Fibroblast of lung (primary cell): ENCODE measurements at regions not wholly inside any gene's neighbourhood (a gene's known extent, or its start where the extent isn't known, plus 50 kb on each side); places are given as distances from the start of the nearest gene placed in this dataset.

Experiments
- DNase-seq, 2 donors: peaks; one replicate each; pipeline versions ENCODE4 v3.0.0 to v3.0.0-alpha.2; 2010; ENCODE audit warnings: low read depth in 2 of 2
- H2AFZ ChIP-seq: 2 replicates; pipeline ENCODE4 v1.5.1; 2012; ENCODE audit warnings: low read length, control low read depth, inconsistent platforms
- H3K27ac ChIP-seq: 2 replicates; pipeline ENCODE4 v1.5.1; 2011; ENCODE audit warnings: low read length, control low read depth; ENCODE audit not compliant: insufficient read depth
- H3K27me3 ChIP-seq: 2 replicates; pipeline ENCODE4 v1.5.1; 2011; ENCODE audit warnings: mild to moderate bottlenecking, low read length; ENCODE audit not compliant: control insufficient read depth, insufficient read depth
- H3K36me3 ChIP-seq: 2 replicates; pipeline ENCODE4 v1.5.1; 2011; ENCODE audit warnings: low read length; ENCODE audit not compliant: control insufficient read depth, insufficient read depth
- H3K4me1 ChIP-seq: 2 replicates; pipeline ENCODE4 v1.5.1; 2011; ENCODE audit warnings: low read length; ENCODE audit not compliant: control insufficient read depth, insufficient read depth; ENCODE audit errors: extremely low read depth
- H3K4me2 ChIP-seq: 2 replicates; pipeline ENCODE4 v1.5.1; 2011; ENCODE audit warnings: low read length, control low read depth; ENCODE audit not compliant: insufficient read depth; ENCODE audit errors: extremely low read depth
- H3K4me3 ChIP-seq, 4 experiments: fragments of 200-600 bp in 1 of 4; sonication (generic) in 1 of 4; replicated peaks in 1 of 4; 2 replicates each; pipeline ENCODE4 v1.5.1; 2011 to 2016; ENCODE audit warnings: low read length in 4 of 4, low read depth in 3 of 4, mild to moderate bottlenecking in 3 of 4, control low read depth in 2 of 4, inconsistent platforms in 1 of 4, mixed read lengths in 1 of 4; ENCODE audit not compliant: insufficient read depth in 1 of 4; ENCODE audit errors: control extremely low read depth in 1 of 4
- H3K79me2 ChIP-seq: 2 replicates; pipeline ENCODE4 v1.5.1; 2012; ENCODE audit warnings: mild to moderate bottlenecking, low read length, inconsistent platforms; ENCODE audit not compliant: control insufficient read depth, insufficient read depth
- H3K9ac ChIP-seq: 2 replicates; pipeline ENCODE4 v1.5.1; 2011; ENCODE audit warnings: mild to moderate bottlenecking, low read length, control low read depth; ENCODE audit not compliant: insufficient read depth
- H3K9me3 ChIP-seq: 2 replicates; pipeline ENCODE4 v1.5.1; 2012; ENCODE audit warnings: low read depth, low read length; ENCODE audit not compliant: control insufficient read depth, insufficient read depth
- H4K20me1 ChIP-seq: 2 replicates; pipeline ENCODE4 v1.5.1; 2011; ENCODE audit warnings: low read length; ENCODE audit not compliant: control insufficient read depth, insufficient read depth; ENCODE audit errors: extremely low read depth
- CTCF ChIP-seq, 2 donors: IDR thresholded peaks in 1 of 2; conservative IDR thresholded peaks in 1 of 2; 1 replicate in 1 of 2; 2 replicates in 1 of 2; pipeline ENCODE4 v1.5.1; 2011 to 2012; ENCODE audit warnings: low read length in 2 of 2, control low read depth in 1 of 2, inconsistent platforms in 1 of 2, low read depth in 1 of 2, mild to moderate bottlenecking in 1 of 2
- EZH2 ChIP-seq: IDR thresholded peaks from 2 replicates; pipeline ENCODE4 v1.5.1; 2012; ENCODE audit warnings: low read length, control low read depth, mild to moderate bottlenecking; ENCODE audit errors: missing control alignments

DNA sequence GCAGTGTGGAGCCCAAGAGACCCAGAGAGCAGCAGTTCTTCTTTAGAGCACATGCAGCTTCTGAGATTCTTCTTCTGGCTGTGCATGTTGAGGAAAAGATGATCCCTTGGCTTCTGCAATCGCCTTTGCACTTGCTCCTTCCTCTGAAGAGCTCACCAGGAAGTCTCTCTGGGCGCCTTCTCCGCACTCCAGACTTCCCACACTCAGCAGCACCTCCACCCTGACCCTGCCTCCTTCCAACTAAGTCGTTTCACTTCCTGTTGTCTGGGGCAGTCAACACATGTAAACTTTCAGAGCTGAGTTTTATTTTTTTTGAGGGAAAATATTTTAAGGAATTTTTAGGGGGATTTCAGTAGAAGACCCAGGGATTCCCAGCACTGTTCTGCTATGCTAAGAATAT, 73.4 kb upstream of the F3 start:
- Histone ChIP-seq H3K4me3 (no peak overlapping the region), H3K4me1 (no peaks in the 10 kb centered on the region), H4K20me1 (no peaks in the 10 kb centered on the region), H3K27me3 (no peaks in the 10 kb centered on the region), H3K4me2 (no peak overlapping the region), H2AFZ (peak overlapping the region; percentile 24), H3K79me2 (no peaks in the 10 kb centered on the region), H3K36me3 (no peaks in the 10 kb centered on the region), H3K9me3 (no peaks in the 10 kb centered on the region), H3K27ac (no peak overlapping the region), H3K9ac (no peak overlapping the region)
- DNase-seq = no peak
- no peak for TF ChIP-seq CTCF (conservative IDR thresholded peaks at IDR 0.05 in 1 of 2, IDR thresholded peaks at IDR 0.05 in 1 of 2; ENCODE audit: low read depth in 1 of 2, low read length in 2 of 2)
- no peak for TF ChIP-seq EZH2

DNA sequence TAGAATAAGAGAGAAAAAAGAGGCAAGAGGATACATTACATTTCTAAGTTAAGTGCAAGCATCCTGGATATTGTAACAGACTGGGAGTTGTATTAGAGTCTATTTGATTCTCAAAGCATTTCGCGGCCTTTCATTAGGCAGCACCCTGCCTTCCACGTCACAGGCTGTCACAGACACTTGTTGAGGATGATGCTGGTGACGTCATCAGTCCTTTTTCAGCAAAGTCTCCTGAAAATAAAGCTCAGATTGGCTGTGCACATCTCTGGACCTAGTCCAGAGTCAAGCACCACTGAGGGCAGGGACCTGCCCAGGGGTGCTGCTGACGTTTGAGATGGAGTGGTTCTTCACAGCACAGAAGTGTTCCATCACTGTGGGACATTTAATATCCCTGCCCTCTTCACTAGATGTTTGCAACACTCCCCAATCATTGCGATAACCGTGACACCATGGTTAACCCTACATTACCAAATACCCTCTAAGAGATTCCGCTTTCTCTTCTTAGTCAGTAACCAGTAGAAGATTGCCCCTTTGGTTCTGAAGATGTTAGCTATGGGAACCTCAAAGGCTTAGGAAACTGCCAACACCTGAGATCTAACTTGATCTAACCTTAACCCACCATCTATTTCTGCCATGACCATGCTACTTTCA, 72.7 kb upstream of the F3 start:
- Histone ChIP-seq H3K36me3 (no peaks in the 10 kb centered on the region), H3K4me1 (peaks cover 2% of the 10 kb centered on the region), H3K79me2 (no peaks in the 10 kb centered on the region), H3K27me3 (no peaks in the 10 kb centered on the region), H4K20me1 (no peaks in the 10 kb centered on the region), H3K4me3 (no peak overlapping the region), H3K9me3 (no peaks in the 10 kb centered on the region), H3K27ac (no peak overlapping the region), H2AFZ (no peak overlapping the region), H3K9ac (no peak overlapping the region), H3K4me2 (no peak overlapping the region)
- DNase-seq = no peak
- TF ChIP-seq CTCF (conservative IDR thresholded peaks at IDR 0.05 in 1 of 2, IDR thresholded peaks at IDR 0.05 in 1 of 2; ENCODE audit: low read depth in 1 of 2, low read length in 2 of 2) (no peak), EZH2 (no peak)

- Histone ChIP-seq H4K20me1 (no peaks in the 10 kb centered on the region), H3K9me3 (no peaks in the 10 kb centered on the region), H3K27ac (no peak overlapping the region), H3K4me3 (no peak overlapping the region), H3K9ac (no peak overlapping the region), H3K4me2 (no peak overlapping the region), H3K4me1 (peaks cover 2% of the 10 kb centered on the region), H3K79me2 (no peaks in the 10 kb centered on the region), H3K27me3 (no peaks in the 10 kb centered on the region), H3K36me3 (no peaks in the 10 kb centered on the region), H2AFZ (no peak overlapping the region)
- TF ChIP-seq EZH2 (no peak), CTCF (conservative IDR thresholded peaks at IDR 0.05 in 1 of 2, IDR thresholded peaks at IDR 0.05 in 1 of 2; ENCODE audit: low read depth in 1 of 2, low read length in 2 of 2) (no peak)
- peak in 1 of 2 donors; percentile 28 for DNase-seq
Observed at GRCh38 chr1:94612525-94613204, 71.1 kb upstream of the F3 start.
